ENCODE measurements at regions not wholly inside any gene's neighbourhood (a gene's known extent, or its start where the extent isn't known, plus 50 kb on each side); places are given as distances from the start of the nearest gene placed in this dataset.

DNA sequence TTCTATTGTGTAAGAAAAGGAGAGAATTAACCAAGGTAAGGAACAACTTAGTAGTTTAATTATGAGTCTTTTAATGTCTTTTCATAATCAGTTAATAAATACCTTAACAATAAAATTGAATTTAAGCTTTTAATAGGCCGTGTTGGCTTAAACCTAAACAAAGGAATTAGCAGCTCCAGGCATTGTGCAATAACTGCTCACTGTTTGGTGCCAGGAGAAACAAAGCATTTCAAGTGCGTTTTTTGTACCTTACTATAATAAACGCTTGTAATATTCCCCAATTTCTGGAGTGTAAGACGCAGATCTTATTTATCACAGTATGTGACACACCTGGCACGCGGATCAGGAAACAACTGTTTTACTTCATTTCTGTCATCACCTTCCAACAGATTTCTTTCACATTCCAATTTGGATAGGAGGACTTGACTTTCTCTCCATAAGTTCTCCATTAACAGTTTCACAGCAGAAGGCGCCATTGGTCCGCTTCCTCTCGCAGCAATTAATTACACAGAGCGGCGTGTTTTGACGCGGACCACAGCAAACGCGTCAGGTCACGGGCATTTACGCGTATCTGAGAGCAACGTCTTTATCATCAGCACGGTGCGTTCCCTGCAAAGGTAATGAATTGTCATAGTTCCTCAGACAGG, 335.8 kb upstream of the NT5E start:
- no peaks in the 10 kb centered on the region for H3K9me3 Mint-ChIP-seq (ENCODE audit: unreplicated experiment)
- intact Hi-C loops (cut with micrococcal nuclease; ENCODE audit: unreplicated experiment): no loop called here
- Histone ChIP-seq H3K9me3 (no peaks in the 10 kb centered on the region), H3K27me3 (replicated peaks; ENCODE audit: control insufficient read depth, insufficient read depth, low read length) (no peaks in the 10 kb centered on the region), H3K4me3 (ENCODE audit: low read depth, low read length) (no peak overlapping the region), H3K4me1 (no peaks in the 10 kb centered on the region), H3K36me3 (ENCODE audit: control insufficient read depth, insufficient read depth, low read length) (no peaks in the 10 kb centered on the region)
- no peak overlapping the region for H3K4me3 Mint-ChIP-seq (ENCODE audit: unreplicated experiment)
- no peaks in the 10 kb centered on the region for H3K4me1 Mint-ChIP-seq (ENCODE audit: low read depth, unreplicated experiment)
- TF ChIP-seq, protein P1, sequence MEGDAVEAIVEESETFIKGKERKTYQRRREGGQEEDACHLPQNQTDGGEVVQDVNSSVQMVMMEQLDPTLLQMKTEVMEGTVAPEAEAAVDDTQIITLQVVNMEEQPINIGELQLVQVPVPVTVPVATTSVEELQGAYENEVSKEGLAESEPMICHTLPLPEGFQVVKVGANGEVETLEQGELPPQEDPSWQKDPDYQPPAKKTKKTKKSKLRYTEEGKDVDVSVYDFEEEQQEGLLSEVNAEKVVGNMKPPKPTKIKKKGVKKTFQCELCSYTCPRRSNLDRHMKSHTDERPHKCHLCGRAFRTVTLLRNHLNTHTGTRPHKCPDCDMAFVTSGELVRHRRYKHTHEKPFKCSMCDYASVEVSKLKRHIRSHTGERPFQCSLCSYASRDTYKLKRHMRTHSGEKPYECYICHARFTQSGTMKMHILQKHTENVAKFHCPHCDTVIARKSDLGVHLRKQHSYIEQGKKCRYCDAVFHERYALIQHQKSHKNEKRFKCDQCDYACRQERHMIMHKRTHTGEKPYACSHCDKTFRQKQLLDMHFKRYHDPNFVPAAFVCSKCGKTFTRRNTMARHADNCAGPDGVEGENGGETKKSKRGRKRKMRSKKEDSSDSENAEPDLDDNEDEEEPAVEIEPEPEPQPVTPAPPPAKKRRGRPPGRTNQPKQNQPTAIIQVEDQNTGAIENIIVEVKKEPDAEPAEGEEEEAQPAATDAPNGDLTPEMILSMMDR (IDR thresholded peaks at IDR 0.05; ENCODE audit: insufficient read depth in 1 of 2, low read depth in 1 of 2, low read length in 1 of 2, severe bottlenecking in 1 of 2, unreplicated experiment in 1 of 2): no peak
- ChIA-PET POLR2A (no interaction called here), CTCF (no interaction called here)
- peaks cover 10% of the 10 kb centered on the region for H3K27me3 Mint-ChIP-seq (ENCODE audit: insufficient read depth, unreplicated experiment)
- BruUV-seq (replicated peaks): no TSS peak
- no peak for DNase-seq
- H3K36me3 Mint-ChIP-seq (ENCODE audit: insufficient read depth, unreplicated experiment): no peaks in the 10 kb centered on the region
- H3K27ac Mint-ChIP-seq (ENCODE audit: unreplicated experiment): no peak overlapping the region

DNA sequence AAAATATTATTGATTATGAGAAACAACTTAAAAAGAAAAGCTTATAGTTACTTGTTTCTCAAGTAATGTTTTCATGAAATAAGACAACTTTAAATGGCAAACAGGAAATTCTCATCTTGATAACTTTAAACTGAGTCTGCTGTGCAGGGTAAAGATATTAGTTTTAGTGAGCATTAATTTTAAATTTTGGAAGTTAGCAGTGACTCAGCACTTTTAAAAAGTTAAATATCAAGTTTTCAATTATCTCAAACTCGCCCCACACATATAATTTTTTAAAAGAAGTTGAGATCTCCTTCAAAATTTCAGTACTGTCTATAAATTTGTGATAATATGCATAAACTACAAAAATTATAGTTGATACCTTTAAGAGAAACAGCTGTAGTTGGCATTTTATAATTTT, 337.3 kb upstream of the NT5E start:
- TF ChIP-seq, protein P1 (IDR thresholded peaks at IDR 0.05; ENCODE audit: insufficient read depth in 1 of 2, low read depth in 1 of 2, low read length in 1 of 2, severe bottlenecking in 1 of 2, unreplicated experiment in 1 of 2): no peak
- H3K4me1 Mint-ChIP-seq (ENCODE audit: low read depth, unreplicated experiment): no peaks in the 10 kb centered on the region
- no peaks in the 10 kb centered on the region for H3K36me3 Mint-ChIP-seq (ENCODE audit: insufficient read depth, unreplicated experiment)
- DNase-seq: no peak
- no peak overlapping the region for H3K4me3 Mint-ChIP-seq (ENCODE audit: unreplicated experiment)
- CTCF ChIA-PET: no interaction called here
- H3K27me3 Mint-ChIP-seq (ENCODE audit: insufficient read depth, unreplicated experiment): peaks cover 10% of the 10 kb centered on the region
- POLR2A ChIA-PET: no interaction called here
- no peak overlapping the region for H3K27ac Mint-ChIP-seq (ENCODE audit: unreplicated experiment)
- H3K36me3 ChIP-seq (ENCODE audit: control insufficient read depth, insufficient read depth, low read length): no peaks in the 10 kb centered on the region
- no TSS peak for BruUV-seq (replicated peaks)
- no peaks in the 10 kb centered on the region for H3K9me3 Mint-ChIP-seq (ENCODE audit: unreplicated experiment)
- intact Hi-C loops (cut with micrococcal nuclease; ENCODE audit: unreplicated experiment): no loop called here
- H3K27me3 ChIP-seq (replicated peaks; ENCODE audit: control insufficient read depth, insufficient read depth, low read length): no peaks in the 10 kb centered on the region
- no peaks in the 10 kb centered on the region for H3K9me3 ChIP-seq
- H3K4me3 ChIP-seq (ENCODE audit: low read depth, low read length): no peak overlapping the region
- no peaks in the 10 kb centered on the region for H3K4me1 ChIP-seq

DNA sequence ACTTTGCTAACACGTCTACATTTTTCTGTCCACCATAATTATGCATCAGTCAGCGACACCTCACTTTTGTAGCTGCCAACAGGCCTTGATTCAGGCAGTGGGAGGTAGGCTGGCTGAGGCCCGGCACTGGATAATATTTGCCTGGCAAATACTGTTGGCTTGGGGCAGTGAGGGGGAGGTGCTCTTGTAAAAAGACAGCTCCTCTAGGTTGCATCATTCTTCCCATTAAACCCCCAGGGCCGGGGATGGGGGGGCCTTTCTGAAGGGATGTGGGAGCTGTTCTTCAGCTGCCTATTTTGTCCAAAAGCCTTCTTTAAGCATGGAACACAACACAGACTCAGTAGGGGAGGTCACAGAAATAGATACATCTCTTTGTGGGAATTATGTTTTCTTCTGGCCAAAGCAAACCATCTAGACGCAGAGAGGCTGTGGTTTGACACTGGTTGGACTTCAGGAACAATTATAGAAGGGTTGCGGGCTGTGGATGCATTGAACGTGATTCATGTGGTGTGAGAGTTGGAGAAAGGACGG, 338.3 kb upstream of the NT5E start:
- Histone ChIP-seq H3K27me3 (replicated peaks; ENCODE audit: control insufficient read depth, insufficient read depth, low read length) (no peaks in the 10 kb centered on the region), H3K4me1 (no peaks in the 10 kb centered on the region), H3K9me3 (no peaks in the 10 kb centered on the region), H3K4me3 (ENCODE audit: low read depth, low read length) (no peak overlapping the region), H3K36me3 (ENCODE audit: control insufficient read depth, insufficient read depth, low read length) (no peaks in the 10 kb centered on the region)
- Mint-ChIP-seq H3K4me3 (ENCODE audit: unreplicated experiment) (no peak overlapping the region), H3K9me3 (ENCODE audit: unreplicated experiment) (no peaks in the 10 kb centered on the region), H3K27ac (ENCODE audit: unreplicated experiment) (no peak overlapping the region), H3K36me3 (ENCODE audit: insufficient read depth, unreplicated experiment) (no peaks in the 10 kb centered on the region), H3K27me3 (ENCODE audit: insufficient read depth, unreplicated experiment) (peaks cover 10% of the 10 kb centered on the region), H3K4me1 (ENCODE audit: low read depth, unreplicated experiment) (no peaks in the 10 kb centered on the region)
- intact Hi-C loops (cut with micrococcal nuclease; ENCODE audit: unreplicated experiment): no loop called here
- DNase-seq: no peak
- TF ChIP-seq, protein P1 (IDR thresholded peaks at IDR 0.05; ENCODE audit: insufficient read depth in 1 of 2, low read depth in 1 of 2, low read length in 1 of 2, severe bottlenecking in 1 of 2, unreplicated experiment in 1 of 2): no peak
- BruUV-seq (replicated peaks): no TSS peak
- POLR2A ChIA-PET: no interaction called here
- CTCF ChIA-PET: no interaction called here
